GM18951 (cell line): ENCODE measurements at regions not wholly inside any gene's neighbourhood (a gene's known extent, or its start where the extent isn't known, plus 50 kb on each side); places are given as distances from the start of the nearest gene placed in this dataset.
"Not testable (repeated sequence)": the region's sequence is repeated elsewhere in the genome, so short reads cannot be mapped to it uniquely, and the experiment has no call there.

ENCODE experiments used
- POLR2A ChIP-seq: IDR thresholded peaks from 4 replicates; pipeline ENCODE4 v1.6.1; 2011; ENCODE audit warnings: mild to moderate bottlenecking; ENCODE audit not compliant: insufficient read length, insufficient read depth; ENCODE audit errors: extremely low read depth
- in situ Hi-C: fragments of 300-500 bp; cut with MboI; formaldehyde crosslinking; loops from one replicate; pipeline ENCODE4 v1.12.0; 2022; ENCODE audit warnings: low sequenced_read_pairs, mixed read lengths, inconsistent platforms; ENCODE audit not compliant: unreplicated experiment

- TF ChIP-seq POLR2A, result no peak
- in situ Hi-C loops, result no loop called here
Measured at GRCh38 chr7:67671006-67671548, 674.4 kb downstream of the TYW1 start.

- in situ Hi-C loops, result no loop called here
Measured at GRCh38 chr7:67673861-67674260, 677.2 kb downstream of the TYW1 start.

GRCh38 chr7:67674862-67675261 is 678.2 kb downstream of the TYW1 start:
- in situ Hi-C loops, result not testable (repeated sequence)

More at GRCh38 chr7:67673861-67674260, 677.2 kb downstream of the TYW1 start:
- TF ChIP-seq POLR2A, result no peak

GRCh38 chr7:67675971-67676370 is 679.3 kb downstream of the TYW1 start:
- TF ChIP-seq POLR2A, result no peak
- in situ Hi-C loops, result no loop called here

- no peak for TF ChIP-seq POLR2A
Measured at GRCh38 chr7:67678419-67678818, 681.8 kb downstream of the TYW1 start.

GRCh38 chr7:67683628-67684027 is 687.0 kb downstream of the TYW1 start:
- in situ Hi-C loops, result no loop called here

More at GRCh38 chr7:67678419-67678818, 681.8 kb downstream of the TYW1 start:
- in situ Hi-C loops, result no loop called here

GRCh38 chr7:67690700-67691099 is 694.1 kb downstream of the TYW1 start:
- no peak for TF ChIP-seq POLR2A
- in situ Hi-C loops, result no loop called here

More at GRCh38 chr7:67683628-67684027, 687.0 kb downstream of the TYW1 start:
- no peak for TF ChIP-seq POLR2A

GRCh38 chr7:67692425-67692824 is 695.8 kb downstream of the TYW1 start:
- TF ChIP-seq POLR2A, result no peak
- in situ Hi-C loops, result no loop called here

GRCh38 chr7:67696124-67696523 is 699.5 kb downstream of the TYW1 start:
- no peak for TF ChIP-seq POLR2A
- in situ Hi-C loops, result no loop called here

GRCh38 chr7:67696878-67697277 is 700.2 kb downstream of the TYW1 start:
- TF ChIP-seq POLR2A, result no peak
- in situ Hi-C loops, result no loop called here

GRCh38 chr7:67698354-67698753 is 701.7 kb downstream of the TYW1 start:
- no peak for TF ChIP-seq POLR2A
- in situ Hi-C loops, result no loop called here

- TF ChIP-seq POLR2A, result no peak
- in situ Hi-C loops, result no loop called here
Measured at GRCh38 chr7:67705850-67706249, 709.2 kb downstream of the TYW1 start.

- TF ChIP-seq POLR2A, result no peak
- in situ Hi-C loops, result no loop called here
Measured at GRCh38 chr7:67711706-67712105, 715.1 kb downstream of the TYW1 start.

GRCh38 chr7:67713451-67714056 is 716.9 kb downstream of the TYW1 start:
- no peak for TF ChIP-seq POLR2A
- in situ Hi-C loops, result no loop called here

- in situ Hi-C loops, result no loop called here
- TF ChIP-seq POLR2A, result no peak
Measured at GRCh38 chr7:67716729-67717128, 720.1 kb downstream of the TYW1 start.

GRCh38 chr7:67723591-67723990 is 727.0 kb downstream of the TYW1 start:
- in situ Hi-C loops, result no loop called here
- no peak for TF ChIP-seq POLR2A
